GM12865 (cell line): ENCODE measurements at regions not wholly inside any gene's neighbourhood (a gene's known extent, or its start where the extent isn't known, plus 50 kb on each side); places are given as distances from the start of the nearest gene placed in this dataset.

ENCODE experiments used
- DNase-seq: peaks from one replicate; pipeline ENCODE4 v3.0.0; 2010; ENCODE audit warnings: low read depth
- H3K4me3 ChIP-seq: 2 replicates; pipeline ENCODE4 v1.5.1; 2011; ENCODE audit warnings: mild to moderate bottlenecking, low read depth, low read length, control low read depth
- TF ChIP-seq, protein P1 (sequence below): IDR thresholded peaks from 2 replicates; pipeline ENCODE4 v1.5.1; 2011; ENCODE audit warnings: low read length, control low read depth, low read depth, inconsistent platforms; ENCODE audit not compliant: insufficient read depth; ENCODE audit errors: missing control alignments

DNA sequence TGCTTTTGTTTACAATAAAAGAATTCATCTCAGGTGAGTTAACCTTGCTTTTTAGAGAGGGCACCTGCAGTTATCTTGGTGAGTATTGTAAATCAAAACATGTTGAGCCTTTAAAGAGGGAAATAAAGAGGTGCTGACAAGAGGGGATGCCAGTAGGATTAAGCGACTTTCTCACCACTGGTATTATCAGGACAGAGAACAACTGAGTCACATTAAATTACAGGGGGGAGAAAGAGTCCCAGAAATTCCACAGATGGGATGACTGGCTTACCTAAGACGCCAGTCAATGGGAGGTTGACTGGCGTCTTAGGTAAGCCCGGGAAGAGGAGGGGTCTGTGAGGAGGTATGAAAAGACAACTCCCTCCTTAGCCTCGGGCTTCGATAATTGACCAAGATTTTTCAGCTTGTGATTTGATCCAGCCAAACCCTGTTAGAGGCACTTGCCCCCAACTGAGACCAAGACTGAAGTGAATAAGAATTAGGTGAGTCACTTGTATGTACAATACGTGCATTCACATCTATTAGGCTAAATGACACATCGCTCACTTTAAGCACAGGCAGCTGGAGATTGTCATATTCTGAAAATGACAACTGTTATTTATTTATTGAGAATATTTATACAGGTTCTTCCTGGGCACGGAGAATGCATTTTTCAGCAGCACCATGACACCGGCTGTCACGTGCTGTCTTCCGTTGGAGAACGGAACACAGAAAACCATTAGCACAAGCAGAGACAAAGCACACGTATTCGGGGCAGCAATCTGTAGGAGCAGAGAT lies 117.6 kb downstream of the SEM1 start:
- no peak overlapping the region for H3K4me3 ChIP-seq
- DNase-seq = no peak
- TF ChIP-seq, protein P1, sequence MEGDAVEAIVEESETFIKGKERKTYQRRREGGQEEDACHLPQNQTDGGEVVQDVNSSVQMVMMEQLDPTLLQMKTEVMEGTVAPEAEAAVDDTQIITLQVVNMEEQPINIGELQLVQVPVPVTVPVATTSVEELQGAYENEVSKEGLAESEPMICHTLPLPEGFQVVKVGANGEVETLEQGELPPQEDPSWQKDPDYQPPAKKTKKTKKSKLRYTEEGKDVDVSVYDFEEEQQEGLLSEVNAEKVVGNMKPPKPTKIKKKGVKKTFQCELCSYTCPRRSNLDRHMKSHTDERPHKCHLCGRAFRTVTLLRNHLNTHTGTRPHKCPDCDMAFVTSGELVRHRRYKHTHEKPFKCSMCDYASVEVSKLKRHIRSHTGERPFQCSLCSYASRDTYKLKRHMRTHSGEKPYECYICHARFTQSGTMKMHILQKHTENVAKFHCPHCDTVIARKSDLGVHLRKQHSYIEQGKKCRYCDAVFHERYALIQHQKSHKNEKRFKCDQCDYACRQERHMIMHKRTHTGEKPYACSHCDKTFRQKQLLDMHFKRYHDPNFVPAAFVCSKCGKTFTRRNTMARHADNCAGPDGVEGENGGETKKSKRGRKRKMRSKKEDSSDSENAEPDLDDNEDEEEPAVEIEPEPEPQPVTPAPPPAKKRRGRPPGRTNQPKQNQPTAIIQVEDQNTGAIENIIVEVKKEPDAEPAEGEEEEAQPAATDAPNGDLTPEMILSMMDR = no peak

GRCh38 chr7:96591159-96591899 lies 118.3 kb downstream of the SEM1 start:
- H3K4me3 ChIP-seq = no peak overlapping the region
- DNase-seq = no peak
- TF ChIP-seq, protein P1 = no peak

GRCh38 chr7:96589038-96589437 lies 120.6 kb downstream of the SEM1 start:
- TF ChIP-seq, protein P1 = no peak
- DNase-seq = no peak
- H3K4me3 ChIP-seq = no peak overlapping the region

DNA sequence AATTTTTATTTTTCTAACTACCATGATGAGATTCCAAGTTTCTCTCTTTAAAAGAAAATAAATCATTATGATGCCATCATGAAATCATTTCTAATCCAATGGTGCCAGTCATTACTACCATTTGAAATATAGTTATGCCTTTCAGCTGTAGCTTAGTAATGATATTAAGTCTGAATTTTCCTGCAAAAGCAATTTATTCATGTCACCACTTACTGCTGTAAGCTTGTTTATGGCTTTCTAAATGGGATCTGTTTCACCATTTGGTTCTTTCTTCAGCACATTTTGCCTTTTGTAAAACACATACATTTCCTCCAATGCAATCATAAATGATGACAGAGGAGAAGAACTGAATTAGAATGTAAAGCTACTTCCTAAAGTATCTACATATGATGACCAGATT lies 130.5 kb downstream of the SEM1 start:
- no peak for DNase-seq
- TF ChIP-seq, protein P1 = no peak
- H3K4me3 ChIP-seq = no peak overlapping the region

DNA sequence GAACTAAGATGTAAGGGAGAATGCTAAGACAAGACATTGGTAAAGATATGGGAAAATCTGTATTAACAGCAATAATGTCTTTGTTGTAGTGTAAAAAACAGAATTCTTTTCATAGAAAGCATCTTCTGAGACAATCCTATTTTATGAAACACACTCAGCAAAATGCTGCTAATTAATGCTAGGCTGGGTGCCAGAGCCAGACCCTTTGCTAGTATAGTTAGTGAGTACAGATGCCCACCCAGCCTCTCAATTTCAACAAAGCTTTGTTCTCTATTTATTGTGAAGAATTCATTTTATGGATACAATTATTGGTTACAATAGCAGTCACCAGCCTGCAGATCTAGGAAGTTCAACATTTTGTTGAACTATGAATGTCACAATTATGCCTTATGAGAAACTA lies 131.0 kb downstream of the SEM1 start:
- no peak for DNase-seq
- TF ChIP-seq, protein P1 = no peak
- H3K4me3 ChIP-seq = no peak overlapping the region

- no peak for DNase-seq
- no peak overlapping the region for H3K4me3 ChIP-seq
- TF ChIP-seq, protein P1 = no peak
Observed at GRCh38 chr7:96563409-96563808, 146.2 kb downstream of the SEM1 start.
